NT2/D1 (cell line): ENCODE measurements at regions not wholly inside any gene's neighbourhood (a gene's known extent, or its start where the extent isn't known, plus 50 kb on each side); places are given as distances from the start of the nearest gene placed in this dataset.

Experiments used
- YY1 ChIP-seq: IDR thresholded peaks from 2 replicates; pipeline ENCODE4 v1.6.1; 2011; ENCODE audit not compliant: insufficient read length, insufficient read depth
- ZNF274 ChIP-seq: IDR thresholded peaks from 2 replicates; pipeline ENCODE4 v1.6.1; 2011; ENCODE audit warnings: mild to moderate bottlenecking, low read depth, low read length

DNA sequence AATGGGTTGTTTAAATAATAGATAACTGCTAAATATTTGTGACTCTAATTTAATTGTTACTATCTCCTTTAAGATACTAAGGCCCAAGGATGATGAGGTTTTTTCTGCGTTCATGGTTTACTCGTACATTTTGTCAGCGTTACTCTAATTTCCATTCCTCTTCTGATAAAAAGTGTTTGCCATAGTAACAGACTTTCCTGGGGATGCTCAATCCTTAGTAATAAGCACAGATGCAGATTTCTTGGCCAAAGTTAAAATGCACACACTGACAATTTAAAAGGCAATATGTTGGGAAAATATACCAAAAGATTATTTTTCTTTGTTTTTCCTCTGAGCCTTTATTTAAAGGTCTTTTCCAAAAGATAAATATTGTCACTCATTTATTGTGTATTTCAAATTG, 149.6 kb downstream of the IRS2 start:
- TF ChIP-seq YY1 (no peak), ZNF274 (no peak)
